ENCODE measurements at regions not wholly inside any gene's neighbourhood (a gene's known extent, or its start where the extent isn't known, plus 50 kb on each side); places are given as distances from the start of the nearest gene placed in this dataset.

DNA sequence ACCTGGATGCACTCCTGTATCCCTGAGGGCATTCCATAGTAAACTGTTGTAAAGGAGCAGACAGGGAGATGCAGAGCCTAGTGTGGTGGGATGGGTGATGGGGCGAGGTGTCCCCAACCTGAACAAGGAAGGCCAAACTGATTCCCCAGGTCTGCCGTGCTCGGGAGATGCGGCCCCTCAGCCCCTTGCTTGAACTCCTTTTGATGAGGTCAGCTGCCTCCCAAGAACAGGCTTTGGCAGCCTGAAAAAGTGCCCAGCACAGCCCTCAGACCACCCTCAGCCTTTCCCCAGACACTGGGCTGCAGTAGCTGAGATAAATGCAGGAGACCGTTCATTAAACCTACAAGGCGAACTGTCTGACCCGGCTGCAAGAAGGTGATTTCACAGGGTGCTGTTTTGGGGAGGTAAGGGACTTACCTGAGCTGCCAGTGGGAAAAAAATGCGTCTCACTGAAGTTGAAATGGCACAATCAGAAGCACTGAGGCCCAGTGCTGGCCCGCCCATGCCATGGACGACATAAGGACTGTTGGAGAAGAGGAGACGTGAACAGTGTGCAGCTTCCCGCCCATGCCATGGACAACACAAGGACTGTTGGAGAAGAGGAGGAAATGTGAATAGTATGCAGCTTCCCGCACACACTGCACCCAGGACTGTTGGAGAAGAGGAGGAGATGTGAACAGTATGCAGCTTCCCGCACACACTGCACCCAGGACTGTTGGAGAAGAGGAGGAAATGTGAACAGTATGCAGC lies 148.4 kb upstream of the FAM20C start:
- Histone ChIP-seq H2BK20ac (ENCODE audit: low read length) (no peak overlapping the region), H4K8ac (ENCODE audit: extremely low read depth, insufficient read depth, low read length) (no peak overlapping the region), H3K9me3 (ENCODE audit: insufficient read depth in 2 of 2, low read depth in 1 of 2, low read length in 1 of 2) (no peaks in the 10 kb centered on the region), H3K4me3 (ENCODE audit: extremely low read depth in 1 of 4, insufficient read depth in 2 of 4, low read depth in 3 of 4, low read length in 4 of 4) (no peak overlapping the region), H3K27ac (ENCODE audit: low read depth, low read length) (no peak overlapping the region), H2AFZ (ENCODE audit: low read length) (no peak overlapping the region), H3K56ac (replicated peaks; ENCODE audit: insufficient read length, low read depth, low read length) (no peak overlapping the region), H3K9ac (replicated peaks in 1 of 4; ENCODE audit: extremely low read depth in 1 of 4, low read depth in 3 of 4, low read length in 3 of 4) (no peak overlapping the region; a peak in 1 of 7 replicates), H3K23me2 (ENCODE audit: low read depth, low read length) (no peaks in the 10 kb centered on the region), H4K91ac (replicated peaks; ENCODE audit: insufficient read length, low read length) (no peak overlapping the region), H2BK5ac (ENCODE audit: low read depth, low read length) (no peak overlapping the region), H2BK15ac (ENCODE audit: low read length) (no peak overlapping the region; the same call in 1 of the 2 replicates), H3K4me1 (replicated peaks in 1 of 4; ENCODE audit: control insufficient read depth in 3 of 4, insufficient read depth in 4 of 4, low read length in 3 of 4) (peaks cover 0 to 3% (median under 1%) of the 10 kb centered on the region in 4 experiments; a peak in 3 of 7 replicates), H3K4me2 (ENCODE audit: insufficient read depth in 1 of 2, low read depth in 2 of 2, low read length in 2 of 2) (no peak overlapping the region), H3K4ac (replicated peaks; ENCODE audit: insufficient read length, low read depth, low read length) (no peak overlapping the region), H2BK12ac (ENCODE audit: low read depth, low read length) (no peak overlapping the region), H3K14ac (ENCODE audit: insufficient read length) (no peak overlapping the region), H4K5ac (ENCODE audit: insufficient read length, low read depth, low read length) (no peak overlapping the region), H3K23ac (ENCODE audit: insufficient read length) (no peak overlapping the region), H4K20me1 (replicated peaks in 1 of 2; ENCODE audit: control insufficient read depth in 1 of 2, insufficient read depth in 2 of 2, low read length in 2 of 2) (no peaks in the 10 kb centered on the region), H3K79me2 (ENCODE audit: control insufficient read depth in 1 of 2, insufficient read depth in 2 of 2, low read length in 2 of 2) (no peaks in the 10 kb centered on the region), H3K27me3 (replicated peaks in 1 of 4; ENCODE audit: control insufficient read depth in 3 of 4, extremely low read depth in 1 of 4, insufficient read depth in 3 of 4, low read length in 3 of 4) (peaks cover 0 to 2% (median 0%) of the 10 kb centered on the region in 4 experiments; a peak in 1 of 7 replicates), H2AK5ac (ENCODE audit: low read depth, low read length) (no peak overlapping the region), H3K79me1 (ENCODE audit: low read depth, low read length) (no peaks in the 10 kb centered on the region), H2BK120ac (replicated peaks; ENCODE audit: low read depth, low read length) (no peak overlapping the region), H3K36me3 (ENCODE audit: control insufficient read depth in 2 of 4, insufficient read depth in 4 of 4, low read length in 3 of 4) (no peaks in the 10 kb centered on the region), H3K18ac (ENCODE audit: extremely low read depth, low read length) (no peak overlapping the region)
- DNase-seq (ENCODE audit: low read depth in 1 of 2, low spot score in 2 of 2), result no peak
- no peak for FAIRE-seq
- 88% methylated on average over 14 of the region's 14 CpGs; no CpG with 5 or more reads in 1 of the 2 experiments for WGBS, 2 experiments (ENCODE audit: extremely low coverage in 1 of 2, insufficient coverage in 1 of 2, insufficient read length in 1 of 2, insufficient replicate concordance in 2 of 2, low coverage in 1 of 2, low lambda C conversion rate in 2 of 2, missing lambda C conversion rate in 1 of 2)
- POLR2A ChIA-PET (ENCODE audit: partially characterized antibody), result interaction anchor here (1.7 kb wide), 1 partner anchor 11 kb away, joined by 4 read pairs; no protein-coding TSS in a partner anchor
- CTCF ChIA-PET (ENCODE audit: partially characterized antibody), result interaction anchor here (0.6 to 3.4 kb wide), 3 partner anchors 13 to 131 kb away, joined by 4 to 26 read pairs (median 10); no protein-coding TSS in a partner anchor
- TF ChIP-seq MAFK (IDR thresholded peaks at IDR 0.05; ENCODE audit: low read depth, low read length) (no peak), BCL11A (IDR thresholded peaks at IDR 0.05; ENCODE audit: low read depth in 2 of 2, low read length in 2 of 2) (no peak), TEAD4 (IDR thresholded peaks at IDR 0.05; ENCODE audit: low read depth, low read length) (no peak), SIX5 (IDR thresholded peaks at IDR 0.05; ENCODE audit: low read depth, low read length) (no peak), CEBPB (IDR thresholded peaks at IDR 0.05; ENCODE audit: low read depth, low read length) (no peak)

Data from H1 (cell line).